ENCODE measurements at regions not wholly inside any gene's neighbourhood (a gene's known extent, or its start where the extent isn't known, plus 50 kb on each side); places are given as distances from the start of the nearest gene placed in this dataset.
"Not testable (repeated sequence)": the region's sequence is repeated elsewhere in the genome, so short reads cannot be mapped to it uniquely, and the experiment has no call there.

GRCh38 chr2:94641397-94641796, 229.8 kb upstream of the TEKT4 start:
- not testable (repeated sequence) for TF ChIP-seq POLR2A (IDR thresholded peaks at IDR 0.05); CTCF (IDR thresholded peaks at IDR 0.05 in 8 of 11, conservative IDR thresholded peaks at IDR 0.05 in 3 of 11)
